IMR-90 (cell line): ENCODE measurements at regions not wholly inside any gene's neighbourhood (a gene's known extent, or its start where the extent isn't known, plus 50 kb on each side); places are given as distances from the start of the nearest gene placed in this dataset.

ENCODE experiments used
- ATAC-seq: fragments of 200-7000 bp; cut with Tn5 transposase; 2 replicates; pipeline ENCODE4 v1.9.1; 2020; ENCODE audit warnings: low read depth, mild to moderate bottlenecking, moderate library complexity
- BruUV-seq: library from RNA; stranded (reverse); fragments of 400-500 nt; replicated peaks from 2 replicates; lab custom pipeline; 2021; lab: Mats Ljungman, UMichigan
- CTCF ChIA-PET: fragments of 300-600 bp; formaldehyde crosslinking; extraction: SDS; loops from one replicate; lab custom pipeline; 2021; ENCODE audit warnings: antibody characterized with exemption; lab: Yijun Ruan, JAX
- POLR2A ChIA-PET: fragments of 300-600 bp; sonication (Branson Sonifier 250); formaldehyde crosslinking; loops from one replicate; lab custom pipeline; 2022; ENCODE audit warnings: antibody characterized with exemption; ENCODE audit not compliant: unreplicated experiment; lab: Charles Lee
- DNase-seq: peaks from one replicate; pipeline ENCODE4 v3.0.0; 2013
- H2AFZ ChIP-seq: replicated peaks from 2 replicates; pipeline ENCODE3; 2013; ENCODE audit warnings: low read length, mild to moderate bottlenecking; ENCODE audit not compliant: poor library complexity
- H2AK5ac ChIP-seq: 2 replicates; pipeline ENCODE4 v1.6.1; 2013; ENCODE audit warnings: low read depth, low read length, inconsistent platforms
- H2AK9ac ChIP-seq: replicated peaks from 2 replicates; pipeline ENCODE3; 2013; ENCODE audit warnings: mild to moderate bottlenecking, low read depth, low read length, moderate library complexity; ENCODE audit not compliant: poor library complexity
- H2BK120ac ChIP-seq: 2 replicates; pipeline ENCODE4 v1.6.1; 2013; ENCODE audit warnings: low read depth, low read length, inconsistent platforms
- H2BK15ac ChIP-seq: 3 replicates; pipeline ENCODE4 v1.6.1; 2013; ENCODE audit warnings: low read depth, low read length, inconsistent platforms
- H2BK20ac ChIP-seq: 2 replicates; pipeline ENCODE4 v1.6.1; 2013; ENCODE audit warnings: low read depth, mild to moderate bottlenecking, inconsistent platforms, low read length, moderate library complexity
- H2BK5ac ChIP-seq: 2 replicates; pipeline ENCODE4 v1.6.1; 2013; ENCODE audit warnings: mild to moderate bottlenecking, low read depth, low read length, inconsistent platforms; ENCODE audit not compliant: poor library complexity, severe bottlenecking
- H3K14ac ChIP-seq: replicated peaks from 2 replicates; pipeline ENCODE4 v1.6.1; 2013; ENCODE audit warnings: low read depth, low read length, inconsistent platforms
- H3K18ac ChIP-seq: 2 replicates; pipeline ENCODE4 v1.6.1; 2013; ENCODE audit warnings: low read depth, low read length, control low read depth
- H3K23ac ChIP-seq: 2 replicates; pipeline ENCODE4 v1.6.1; 2013; ENCODE audit warnings: low read depth, low read length, inconsistent platforms
- H3K27ac ChIP-seq: 2 replicates; pipeline ENCODE4 v1.5.1; 2013; ENCODE audit warnings: mild to moderate bottlenecking, control low read depth, low read length; ENCODE audit not compliant: insufficient read depth
- H3K27me3 ChIP-seq: 2 replicates; pipeline ENCODE4 v1.6.1; 2013; ENCODE audit warnings: low read length; ENCODE audit not compliant: control insufficient read depth, insufficient read depth
- H3K36me3 ChIP-seq: 2 replicates; pipeline ENCODE4 v1.6.1; 2013; ENCODE audit warnings: low read length, mixed read lengths; ENCODE audit not compliant: control insufficient read depth, insufficient read depth
- H3K4ac ChIP-seq: 2 replicates; pipeline ENCODE4 v1.6.1; 2013; ENCODE audit warnings: low read depth, low read length, inconsistent platforms
- H3K4me1 ChIP-seq: 2 replicates; pipeline ENCODE4 v1.6.1; 2013; ENCODE audit warnings: low read length, mixed read lengths; ENCODE audit not compliant: control insufficient read depth, insufficient read depth
- H3K4me2 ChIP-seq: 2 replicates; pipeline ENCODE4 v1.6.1; 2013; ENCODE audit warnings: low read depth, mild to moderate bottlenecking, control low read depth, low read length, moderate library complexity
- H3K4me3 ChIP-seq: 2 replicates; pipeline ENCODE4 v1.5.1; 2013; ENCODE audit warnings: low read depth, mild to moderate bottlenecking, control low read depth, low read length, moderate library complexity; ENCODE audit not compliant: insufficient read depth
- H3K56ac ChIP-seq: 2 replicates; pipeline ENCODE4 v1.6.1; 2013; ENCODE audit warnings: low read length, inconsistent platforms; ENCODE audit not compliant: insufficient read depth; ENCODE audit errors: extremely low read depth
- H3K79me1 ChIP-seq, 2 experiments: 2 replicates each; pipeline ENCODE4 v1.6.1; 2013; ENCODE audit warnings: low read length in 2 of 2, inconsistent platforms in 1 of 2, low read depth in 1 of 2
- H3K9ac ChIP-seq: 2 replicates; pipeline ENCODE4 v1.6.1; 2013; ENCODE audit warnings: low read depth, low read length, control low read depth
- H3K9me1 ChIP-seq: 2 replicates; pipeline ENCODE4 v1.6.1; 2013; ENCODE audit warnings: low read length, inconsistent platforms; ENCODE audit not compliant: insufficient read depth
- H3K9me3 ChIP-seq: 2 replicates; pipeline ENCODE4 v1.6.1; 2013; ENCODE audit warnings: low read length; ENCODE audit not compliant: control insufficient read depth, insufficient read depth
- H4K20me1 ChIP-seq: 2 replicates; pipeline ENCODE4 v1.6.1; 2013; ENCODE audit warnings: low read length, inconsistent platforms; ENCODE audit not compliant: insufficient read depth
- H4K5ac ChIP-seq: 2 replicates; pipeline ENCODE4 v1.6.1; 2013; ENCODE audit warnings: mild to moderate bottlenecking, low read depth, low read length, control low read depth
- H4K8ac ChIP-seq, 2 experiments: 2 replicates each; pipeline ENCODE4 v1.6.1; 2013; ENCODE audit warnings: low read depth in 2 of 2, low read length in 2 of 2, control low read depth in 1 of 2, inconsistent platforms in 1 of 2
- H4K91ac ChIP-seq: 2 replicates; pipeline ENCODE4 v1.6.1; 2013; ENCODE audit warnings: low read depth, low read length, inconsistent platforms; ENCODE audit not compliant: insufficient read depth
- BHLHE40 ChIP-seq: fragments of 150-350 bp; IDR thresholded peaks from 2 replicates; pipeline ENCODE4 v1.6.1; 2016; ENCODE audit warnings: mild to moderate bottlenecking, low read depth, low read length
- FOS ChIP-seq: fragments of 150-350 bp; IDR thresholded peaks from 2 replicates; pipeline ENCODE4 v1.6.1; 2016; ENCODE audit warnings: low read depth, low read length
- MXI1 ChIP-seq: IDR thresholded peaks from 2 replicates; pipeline ENCODE4 v1.6.1; 2012; ENCODE audit warnings: low read depth, mild to moderate bottlenecking, low read length, moderate library complexity, borderline replicate concordance
- RAD21 ChIP-seq: IDR thresholded peaks from 2 replicates; pipeline ENCODE4 v1.6.1; 2012; ENCODE audit warnings: low read length, improper control_type of control experiment
- RFX5 ChIP-seq: IDR thresholded peaks from 2 replicates; pipeline ENCODE4 v1.8.0; 2012; ENCODE audit warnings: low read depth, mild to moderate bottlenecking, low read length, moderate library complexity
- WGBS, 2 experiments: methylation state at CpG; one replicate each; pipeline versions ENCODE4 v1.1.5 to v1.1.7; 2013; ENCODE audit warnings: missing lambda C conversion rate in 2 of 2; ENCODE audit not compliant: insufficient read length in 1 of 2; ENCODE audit errors: extremely low coverage in 2 of 2; 5-methylcytosine and 5-hydroxymethylcytosine counted together
- dilution Hi-C: fragments of 300-500 bp; cut with HindIII; formaldehyde crosslinking; loops from one replicate; pipeline ENCODE4 v1.14.3; 2018; ENCODE audit warnings: low sequenced_read_pairs; ENCODE audit not compliant: unreplicated experiment
- in situ Hi-C: fragments of 300-500 bp; cut with MboI; formaldehyde crosslinking; loops from 3 replicates; pipeline ENCODE4 v1.14.3; 2019; ENCODE audit warnings: low sequenced_read_pairs, inconsistent platforms, mixed read lengths
- intact Hi-C: fragments of 100-400 bp; cut with micrococcal nuclease; formaldehyde crosslinking; loops from 2 replicates; pipeline ENCODE4 v1.10.0; 2022
- TF ChIP-seq, protein P1 (sequence below): fragments of 150-350 bp; IDR thresholded peaks from 2 replicates; pipeline ENCODE4 v1.6.1; 2016; ENCODE audit warnings: low read depth, mild to moderate bottlenecking, low read length, moderate library complexity, borderline replicate concordance
- TF ChIP-seq, protein P2 (sequence below): conservative IDR thresholded peaks from 2 replicates; pipeline ENCODE4 v1.5.1; 2012; ENCODE audit warnings: mild to moderate bottlenecking, low read depth, low read length, improper control_type of control experiment
- TF ChIP-seq, protein P3 (sequence below): fragments of 150-350 bp; IDR thresholded peaks from 2 replicates; pipeline ENCODE4 v1.6.1; 2017; ENCODE audit warnings: mild to moderate bottlenecking, antibody characterized with exemption, low read length, low read depth

DNA sequence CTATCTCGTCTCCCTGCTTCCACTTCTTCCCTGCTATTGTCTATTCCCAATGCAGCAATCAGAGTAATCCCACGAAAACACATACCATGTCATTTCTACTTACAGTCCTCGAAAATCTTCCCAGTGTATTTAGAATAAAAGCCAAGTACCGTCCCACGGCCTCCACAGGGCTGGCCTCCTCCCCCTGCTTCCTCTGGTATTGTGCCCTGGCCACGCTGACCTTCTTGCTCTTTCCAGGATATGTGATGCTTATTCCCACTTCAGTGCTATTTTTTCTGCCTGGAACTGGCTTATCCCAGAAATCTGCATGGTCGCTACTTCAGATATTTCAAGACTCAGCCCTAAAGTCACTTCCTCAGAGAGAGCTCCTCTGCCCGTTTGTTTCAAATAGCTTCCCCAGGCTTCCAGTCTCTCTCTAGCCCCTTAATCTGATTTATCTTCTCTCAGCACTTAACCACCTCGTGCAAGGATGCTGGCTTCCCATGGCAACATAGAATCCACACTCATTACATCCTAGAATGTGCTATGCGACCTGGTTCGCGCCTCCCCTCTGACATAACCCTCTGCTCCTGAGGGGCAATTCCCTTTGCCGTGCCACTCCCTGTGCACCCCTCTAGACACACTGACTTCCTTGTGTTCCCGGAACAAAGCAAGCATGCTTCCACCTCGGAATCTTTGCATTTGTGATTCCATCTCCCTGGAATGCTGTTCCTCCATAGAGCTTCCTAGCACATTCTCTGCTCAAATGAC lies 365.9 kb downstream of the ZSWIM6 start:
- no peaks in the 10 kb centered on the region for H3K79me1 ChIP-seq
- TF ChIP-seq RAD21 (no peak), BHLHE40 (no peak), RFX5 (no peak), FOS (no peak), MXI1 (no peak)
- TF ChIP-seq, protein P1, sequence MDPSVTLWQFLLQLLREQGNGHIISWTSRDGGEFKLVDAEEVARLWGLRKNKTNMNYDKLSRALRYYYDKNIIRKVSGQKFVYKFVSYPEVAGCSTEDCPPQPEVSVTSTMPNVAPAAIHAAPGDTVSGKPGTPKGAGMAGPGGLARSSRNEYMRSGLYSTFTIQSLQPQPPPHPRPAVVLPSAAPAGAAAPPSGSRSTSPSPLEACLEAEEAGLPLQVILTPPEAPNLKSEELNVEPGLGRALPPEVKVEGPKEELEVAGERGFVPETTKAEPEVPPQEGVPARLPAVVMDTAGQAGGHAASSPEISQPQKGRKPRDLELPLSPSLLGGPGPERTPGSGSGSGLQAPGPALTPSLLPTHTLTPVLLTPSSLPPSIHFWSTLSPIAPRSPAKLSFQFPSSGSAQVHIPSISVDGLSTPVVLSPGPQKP: no peak
- TF ChIP-seq, protein P2, sequence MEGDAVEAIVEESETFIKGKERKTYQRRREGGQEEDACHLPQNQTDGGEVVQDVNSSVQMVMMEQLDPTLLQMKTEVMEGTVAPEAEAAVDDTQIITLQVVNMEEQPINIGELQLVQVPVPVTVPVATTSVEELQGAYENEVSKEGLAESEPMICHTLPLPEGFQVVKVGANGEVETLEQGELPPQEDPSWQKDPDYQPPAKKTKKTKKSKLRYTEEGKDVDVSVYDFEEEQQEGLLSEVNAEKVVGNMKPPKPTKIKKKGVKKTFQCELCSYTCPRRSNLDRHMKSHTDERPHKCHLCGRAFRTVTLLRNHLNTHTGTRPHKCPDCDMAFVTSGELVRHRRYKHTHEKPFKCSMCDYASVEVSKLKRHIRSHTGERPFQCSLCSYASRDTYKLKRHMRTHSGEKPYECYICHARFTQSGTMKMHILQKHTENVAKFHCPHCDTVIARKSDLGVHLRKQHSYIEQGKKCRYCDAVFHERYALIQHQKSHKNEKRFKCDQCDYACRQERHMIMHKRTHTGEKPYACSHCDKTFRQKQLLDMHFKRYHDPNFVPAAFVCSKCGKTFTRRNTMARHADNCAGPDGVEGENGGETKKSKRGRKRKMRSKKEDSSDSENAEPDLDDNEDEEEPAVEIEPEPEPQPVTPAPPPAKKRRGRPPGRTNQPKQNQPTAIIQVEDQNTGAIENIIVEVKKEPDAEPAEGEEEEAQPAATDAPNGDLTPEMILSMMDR: no peak
- TF ChIP-seq, protein P3, sequence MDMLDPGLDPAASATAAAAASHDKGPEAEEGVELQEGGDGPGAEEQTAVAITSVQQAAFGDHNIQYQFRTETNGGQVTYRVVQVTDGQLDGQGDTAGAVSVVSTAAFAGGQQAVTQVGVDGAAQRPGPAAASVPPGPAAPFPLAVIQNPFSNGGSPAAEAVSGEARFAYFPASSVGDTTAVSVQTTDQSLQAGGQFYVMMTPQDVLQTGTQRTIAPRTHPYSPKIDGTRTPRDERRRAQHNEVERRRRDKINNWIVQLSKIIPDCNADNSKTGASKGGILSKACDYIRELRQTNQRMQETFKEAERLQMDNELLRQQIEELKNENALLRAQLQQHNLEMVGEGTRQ: no peak
- no peak overlapping the region for H3K27ac ChIP-seq
- no peak overlapping the region for H2BK120ac ChIP-seq
- H4K20me1 ChIP-seq: no peaks in the 10 kb centered on the region
- no peak overlapping the region for H4K5ac ChIP-seq
- no peaks in the 10 kb centered on the region for H3K9me3 ChIP-seq
- no peak overlapping the region for H3K14ac ChIP-seq
- peaks cover 7% of the 10 kb centered on the region for H3K27me3 ChIP-seq
- no peak overlapping the region for H3K4me2 ChIP-seq
- no peak overlapping the region for H3K4ac ChIP-seq
- H2AK9ac ChIP-seq: no peak overlapping the region
- H2BK20ac ChIP-seq: no peak overlapping the region
- H3K18ac ChIP-seq: no peak overlapping the region
- H3K23ac ChIP-seq: no peak overlapping the region
- H3K36me3 ChIP-seq: no peaks in the 10 kb centered on the region
- no peak overlapping the region for H3K9ac ChIP-seq
- 70% methylated on average over 11 of the region's 15 CpGs; no CpG with 5 or more reads in 1 of the 2 experiments for WGBS, 2 experiments
- DNase-seq (no peak), ATAC-seq (no peak)
- no peak overlapping the region for H2AFZ ChIP-seq
- BruUV-seq: no TSS peak
- H3K4me3 ChIP-seq: no peak overlapping the region
- no peak overlapping the region for H3K56ac ChIP-seq
- H3K9me1 ChIP-seq: no peaks in the 10 kb centered on the region
- H2BK15ac ChIP-seq: no peak overlapping the region
- ChIA-PET POLR2A (no interaction called here), CTCF (interaction anchor here (0.5 kb wide), 1 partner anchor 258 kb away, joined by 7 read pairs; no protein-coding TSS in a partner anchor)
- dilution Hi-C loops: no loop called here
- in situ Hi-C loops: no loop called here
- no peaks in the 10 kb centered on the region for H3K4me1 ChIP-seq
- no peak overlapping the region for H4K91ac ChIP-seq
- intact Hi-C loops: no loop called here
- H2BK5ac ChIP-seq: no peak overlapping the region
- no peak overlapping the region for H4K8ac ChIP-seq
- H2AK5ac ChIP-seq: no peak overlapping the region
